ENCODE measurements at regions not wholly inside any gene's neighbourhood (a gene's known extent, or its start where the extent isn't known, plus 50 kb on each side); places are given as distances from the start of the nearest gene placed in this dataset.

- POLR2A ChIA-PET = no interaction called here
- TF ChIP-seq SIN3A (IDR thresholded peaks at IDR 0.05; ENCODE audit: borderline replicate concordance, insufficient read depth, low read depth, low read length) (no peak), TCF7L2 (IDR thresholded peaks at IDR 0.05; ENCODE audit: low read depth, low read length) (no peak), CTCF (IDR thresholded peaks at IDR 0.05) (no peak), POLR2AphosphoS5 (IDR thresholded peaks at IDR 0.05; ENCODE audit: low read depth, low read length) (no peak)
- TF ChIP-seq, protein P1, sequence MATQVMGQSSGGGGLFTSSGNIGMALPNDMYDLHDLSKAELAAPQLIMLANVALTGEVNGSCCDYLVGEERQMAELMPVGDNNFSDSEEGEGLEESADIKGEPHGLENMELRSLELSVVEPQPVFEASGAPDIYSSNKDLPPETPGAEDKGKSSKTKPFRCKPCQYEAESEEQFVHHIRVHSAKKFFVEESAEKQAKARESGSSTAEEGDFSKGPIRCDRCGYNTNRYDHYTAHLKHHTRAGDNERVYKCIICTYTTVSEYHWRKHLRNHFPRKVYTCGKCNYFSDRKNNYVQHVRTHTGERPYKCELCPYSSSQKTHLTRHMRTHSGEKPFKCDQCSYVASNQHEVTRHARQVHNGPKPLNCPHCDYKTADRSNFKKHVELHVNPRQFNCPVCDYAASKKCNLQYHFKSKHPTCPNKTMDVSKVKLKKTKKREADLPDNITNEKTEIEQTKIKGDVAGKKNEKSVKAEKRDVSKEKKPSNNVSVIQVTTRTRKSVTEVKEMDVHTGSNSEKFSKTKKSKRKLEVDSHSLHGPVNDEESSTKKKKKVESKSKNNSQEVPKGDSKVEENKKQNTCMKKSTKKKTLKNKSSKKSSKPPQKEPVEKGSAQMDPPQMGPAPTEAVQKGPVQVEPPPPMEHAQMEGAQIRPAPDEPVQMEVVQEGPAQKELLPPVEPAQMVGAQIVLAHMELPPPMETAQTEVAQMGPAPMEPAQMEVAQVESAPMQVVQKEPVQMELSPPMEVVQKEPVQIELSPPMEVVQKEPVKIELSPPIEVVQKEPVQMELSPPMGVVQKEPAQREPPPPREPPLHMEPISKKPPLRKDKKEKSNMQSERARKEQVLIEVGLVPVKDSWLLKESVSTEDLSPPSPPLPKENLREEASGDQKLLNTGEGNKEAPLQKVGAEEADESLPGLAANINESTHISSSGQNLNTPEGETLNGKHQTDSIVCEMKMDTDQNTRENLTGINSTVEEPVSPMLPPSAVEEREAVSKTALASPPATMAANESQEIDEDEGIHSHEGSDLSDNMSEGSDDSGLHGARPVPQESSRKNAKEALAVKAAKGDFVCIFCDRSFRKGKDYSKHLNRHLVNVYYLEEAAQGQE (IDR thresholded peaks at IDR 0.05; ENCODE audit: insufficient read depth in 1 of 2, low read depth in 2 of 2, low read length in 1 of 2) = no peak
- no TSS peak for BruUV-seq (replicated peaks)
- no peak overlapping the region for H3K4me3 ChIP-seq (ENCODE audit: low read depth in 2 of 2, low read length in 2 of 2)
- ATAC-seq (no peak), DNase-seq (ENCODE audit: low read depth, low spot score) (no peak)
- no peaks in the 10 kb centered on the region; the same call in 1 of the 2 replicates for H3K36me3 ChIP-seq (ENCODE audit: control insufficient read depth, insufficient read depth, low read length)
- CTCF ChIA-PET = no interaction called here
- H3K27me3 ChIP-seq (ENCODE audit: control insufficient read depth, insufficient read depth, low read length) = no peaks in the 10 kb centered on the region
- no peak overlapping the region for H3K27ac ChIP-seq (ENCODE audit: low read length)
- no peaks in the 10 kb centered on the region for H3K4me1 ChIP-seq (ENCODE audit: control insufficient read depth, insufficient read depth, low read length)
- intact Hi-C loops (cut with micrococcal nuclease; ENCODE audit: unreplicated experiment) = no loop called here
- H3K9me3 ChIP-seq (ENCODE audit: control insufficient read depth, insufficient read depth, low read depth, low read length) = peaks cover 2% of the 10 kb centered on the region; the same call in 1 of the 2 replicates
- in situ Hi-C loops (cut with HindIII; ENCODE audit: low pct_unique_long_range_greater_than_20kb, low sequenced_read_pairs) = no loop called here
Observed at GRCh38 chr5:44028226-44028625, 361.0 kb downstream of the FGF10 start.

- POLR2A ChIA-PET = no interaction called here
- H3K27me3 ChIP-seq (ENCODE audit: control insufficient read depth, insufficient read depth, low read length) = no peaks in the 10 kb centered on the region
- in situ Hi-C loops (cut with HindIII; ENCODE audit: low pct_unique_long_range_greater_than_20kb, low sequenced_read_pairs) (no loop called here), intact Hi-C loops (cut with micrococcal nuclease; ENCODE audit: unreplicated experiment) (no loop called here)
- no peaks in the 10 kb centered on the region for H3K9me3 ChIP-seq (ENCODE audit: control insufficient read depth, insufficient read depth, low read depth, low read length)
- H3K4me1 ChIP-seq (ENCODE audit: control insufficient read depth, insufficient read depth, low read length) = no peaks in the 10 kb centered on the region
- H3K4me3 ChIP-seq (ENCODE audit: low read depth in 2 of 2, low read length in 2 of 2) = no peak overlapping the region
- no peaks in the 10 kb centered on the region; the same call in 1 of the 2 replicates for H3K36me3 ChIP-seq (ENCODE audit: control insufficient read depth, insufficient read depth, low read length)
- DNase-seq (ENCODE audit: low read depth, low spot score) (no peak), ATAC-seq (no peak)
- CTCF ChIA-PET = no interaction called here
- H3K27ac ChIP-seq (ENCODE audit: low read length) = no peak overlapping the region
- BruUV-seq (replicated peaks) = no TSS peak
- TF ChIP-seq TCF7L2 (IDR thresholded peaks at IDR 0.05; ENCODE audit: low read depth, low read length) (no peak), POLR2AphosphoS5 (IDR thresholded peaks at IDR 0.05; ENCODE audit: low read depth, low read length) (no peak), SIN3A (IDR thresholded peaks at IDR 0.05; ENCODE audit: borderline replicate concordance, insufficient read depth, low read depth, low read length) (no peak), CTCF (IDR thresholded peaks at IDR 0.05) (no peak)
- TF ChIP-seq, protein P1 (IDR thresholded peaks at IDR 0.05; ENCODE audit: insufficient read depth in 1 of 2, low read depth in 2 of 2, low read length in 1 of 2) = no peak
Observed at GRCh38 chr5:44022622-44023021, 366.6 kb downstream of the FGF10 start.
